Medulla oblongata (tissue), 1 donor: ENCODE measurements at regions not wholly inside any gene's neighbourhood (a gene's known extent, or its start where the extent isn't known, plus 50 kb on each side); places are given as distances from the start of the nearest gene placed in this dataset.
"Not testable (repeated sequence)": the region's sequence is repeated elsewhere in the genome, so short reads cannot be mapped to it uniquely, and the experiment has no call there.

Experiments used
- DNase-seq: peaks from one replicate; pipeline ENCODE4 v3.0.0-alpha.2; 2015; ENCODE audit errors: extremely low spot score

DNA sequence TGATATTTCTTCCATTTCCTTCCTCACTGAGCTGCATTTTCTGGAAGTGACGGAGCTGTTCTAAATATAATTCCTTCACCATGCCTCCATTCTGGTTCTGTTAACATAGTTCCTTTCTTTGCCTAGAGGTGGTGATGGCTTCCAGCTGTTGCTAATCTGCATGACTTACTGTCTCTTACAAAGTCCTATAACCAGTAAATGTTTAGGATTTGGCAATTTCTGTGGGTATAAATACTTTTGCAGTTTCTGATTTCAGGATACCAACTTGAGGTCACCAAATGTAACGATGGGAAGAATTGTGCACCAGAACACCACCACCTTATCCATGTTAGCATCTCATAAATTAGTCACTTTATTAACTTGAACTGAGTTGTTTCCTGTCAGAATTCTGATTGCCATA lies 101.7 kb upstream of the FN1 start:
- no peak for DNase-seq

DNA sequence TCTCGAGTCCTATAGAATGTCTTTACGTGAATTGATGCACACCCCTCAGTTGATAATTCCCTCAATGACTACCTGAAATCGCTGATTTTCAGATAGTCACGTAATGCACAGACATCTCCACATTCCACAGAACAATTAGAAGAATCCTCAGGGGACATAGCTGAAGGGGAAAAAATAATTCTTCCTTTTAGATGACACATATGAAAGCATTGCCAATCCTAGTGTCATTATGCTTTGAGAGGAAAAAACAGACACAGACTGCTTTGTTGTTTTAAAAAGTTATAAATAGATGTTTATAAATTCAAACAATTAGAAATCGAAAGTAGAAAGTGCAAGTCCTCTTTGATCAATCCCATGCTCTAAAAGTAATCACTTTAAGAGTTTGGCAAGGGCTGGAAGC lies 100.6 kb upstream of the FN1 start:
- DNase-seq = no peak

DNA sequence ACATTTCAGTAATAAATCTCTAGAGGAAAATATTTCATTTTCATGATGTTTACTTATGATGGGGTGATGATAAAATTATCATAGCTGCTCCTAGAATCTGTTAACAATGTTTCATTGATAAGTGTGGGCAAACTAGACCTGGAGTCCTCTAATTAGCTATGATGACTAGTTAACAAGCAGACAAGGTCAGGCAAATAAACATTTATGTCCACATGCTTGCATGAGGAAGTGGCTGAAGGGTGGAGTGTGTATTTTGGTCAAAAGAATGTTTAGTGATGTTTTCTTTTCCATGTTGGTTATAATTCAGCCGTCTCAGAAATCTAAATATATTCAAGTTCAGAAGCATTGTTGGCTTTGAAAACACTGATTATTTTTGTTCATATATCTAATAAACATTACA lies 99.9 kb upstream of the FN1 start:
- DNase-seq = no peak

DNA sequence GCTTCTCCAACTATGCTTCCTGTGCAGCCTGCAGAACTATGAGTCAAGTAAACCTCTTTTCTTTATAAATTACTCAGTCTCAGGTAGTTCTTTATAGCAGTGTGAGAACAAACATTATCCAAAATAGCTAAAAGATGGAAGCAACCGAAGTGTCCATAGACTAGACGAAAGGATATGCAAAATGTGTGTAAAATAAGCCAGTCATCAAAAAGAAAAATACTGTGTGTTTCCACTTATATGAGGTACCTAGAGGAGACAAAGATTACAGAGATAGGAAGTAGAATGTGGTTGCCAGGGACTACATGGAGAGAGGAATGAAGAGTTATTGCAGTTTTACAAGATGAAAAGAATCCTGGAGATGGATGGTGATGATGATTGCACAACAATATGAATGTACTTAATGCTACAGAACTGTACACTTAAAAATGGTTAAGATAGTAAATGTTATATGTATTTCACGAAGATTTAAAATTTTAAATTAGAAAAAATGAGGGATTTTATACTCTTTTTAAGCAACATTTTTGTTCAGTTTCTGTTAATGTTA lies 99.3 kb upstream of the FN1 start:
- DNase-seq = no peak

GRCh38 chr2:215533716-215534115 lies 97.8 kb upstream of the FN1 start:
- DNase-seq = not testable (repeated sequence)

GRCh38 chr2:215532844-215533243 lies 97.0 kb upstream of the FN1 start:
- DNase-seq = no peak

- DNase-seq = no peak
Observed at GRCh38 chr2:215531284-215531683, 95.4 kb upstream of the FN1 start.

DNA sequence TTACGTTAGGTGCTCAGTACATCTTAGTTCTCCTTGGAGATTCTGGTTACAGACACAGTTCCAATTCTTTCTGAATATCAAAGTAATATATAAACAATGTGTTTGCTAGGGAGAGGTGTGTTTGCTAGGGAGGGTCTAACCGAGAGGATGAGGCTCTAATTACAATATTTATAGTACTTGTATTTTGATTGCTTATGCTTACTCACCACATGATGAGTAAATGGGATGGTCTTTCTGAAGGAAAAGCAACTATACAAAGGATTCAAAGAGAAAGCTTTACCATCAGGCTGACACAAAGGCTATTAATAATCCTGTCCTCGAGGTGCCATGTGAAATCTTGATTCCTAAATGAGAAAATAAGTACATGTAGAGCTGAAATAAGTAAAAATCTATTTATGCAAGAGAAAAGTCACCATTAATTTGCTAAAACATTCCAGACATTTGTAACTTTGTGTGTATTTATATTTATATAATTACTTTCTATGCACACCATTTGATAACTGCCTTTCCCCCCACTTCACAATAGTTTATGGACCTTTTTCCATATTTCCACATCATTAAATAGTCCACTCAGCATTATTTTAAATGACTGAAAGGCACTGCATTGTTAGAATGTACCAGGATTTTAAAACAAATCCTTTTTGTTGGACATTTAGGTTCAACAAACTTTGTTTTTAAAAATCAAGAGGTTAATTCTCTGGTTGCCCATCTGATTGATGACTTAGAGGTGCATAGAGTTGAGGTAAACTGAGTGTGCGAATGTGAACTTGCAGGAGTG lies 94.5 kb upstream of the FN1 start:
- no peak for DNase-seq

DNA sequence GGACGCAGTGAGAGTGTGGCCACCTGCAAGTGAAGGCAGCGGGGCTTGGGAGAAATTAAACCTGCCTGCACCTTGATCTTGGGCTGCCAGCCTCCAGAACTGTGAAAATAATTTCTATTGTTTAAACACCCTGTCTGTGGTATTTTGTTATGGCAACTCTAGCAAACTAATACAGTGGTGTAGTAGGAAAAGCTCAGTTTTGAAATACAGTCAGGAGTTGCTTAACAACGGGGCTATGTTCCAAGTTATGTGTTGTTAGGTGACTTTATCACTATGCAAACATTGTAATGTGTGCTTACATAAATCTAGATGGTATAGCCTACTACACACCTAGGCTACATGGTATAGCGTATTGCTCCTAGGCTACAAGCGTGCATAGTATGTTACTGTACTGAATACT lies 93.4 kb upstream of the FN1 start:
- DNase-seq = no peak

- no peak for DNase-seq
Observed at GRCh38 chr2:215528555-215528954, 92.7 kb upstream of the FN1 start.

- DNase-seq = no peak
Observed at GRCh38 chr2:215527736-215528135, 91.9 kb upstream of the FN1 start.

- DNase-seq = no peak
Observed at GRCh38 chr2:215526341-215526740, 90.5 kb upstream of the FN1 start.

GRCh38 chr2:215522237-215522636 lies 86.4 kb upstream of the FN1 start:
- peak; percentile 60 for DNase-seq

DNA sequence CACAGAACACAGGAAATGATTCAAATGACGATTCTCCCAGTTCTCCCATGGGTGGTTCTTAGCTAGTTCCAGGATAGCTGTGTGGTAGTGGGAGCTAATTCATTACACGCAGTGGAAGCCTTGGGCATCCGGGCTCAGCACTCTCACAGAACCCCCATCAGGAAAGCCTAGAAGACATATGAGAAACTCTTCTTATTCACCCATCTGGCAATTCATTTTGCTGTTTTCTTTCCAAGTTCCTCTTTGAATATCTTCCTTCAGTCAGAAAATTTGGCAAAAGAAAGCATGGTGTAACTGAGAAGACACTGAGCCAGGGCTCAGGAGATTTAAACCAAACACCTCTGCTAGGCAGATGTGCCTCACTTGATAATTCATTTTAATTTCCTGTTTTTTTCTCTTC lies 85.2 kb upstream of the FN1 start:
- DNase-seq = no peak

- no peak for DNase-seq
Observed at GRCh38 chr2:215517391-215517790, 81.5 kb upstream of the FN1 start.

GRCh38 chr2:215514516-215514915 lies 78.6 kb upstream of the FN1 start:
- DNase-seq = no peak

DNA sequence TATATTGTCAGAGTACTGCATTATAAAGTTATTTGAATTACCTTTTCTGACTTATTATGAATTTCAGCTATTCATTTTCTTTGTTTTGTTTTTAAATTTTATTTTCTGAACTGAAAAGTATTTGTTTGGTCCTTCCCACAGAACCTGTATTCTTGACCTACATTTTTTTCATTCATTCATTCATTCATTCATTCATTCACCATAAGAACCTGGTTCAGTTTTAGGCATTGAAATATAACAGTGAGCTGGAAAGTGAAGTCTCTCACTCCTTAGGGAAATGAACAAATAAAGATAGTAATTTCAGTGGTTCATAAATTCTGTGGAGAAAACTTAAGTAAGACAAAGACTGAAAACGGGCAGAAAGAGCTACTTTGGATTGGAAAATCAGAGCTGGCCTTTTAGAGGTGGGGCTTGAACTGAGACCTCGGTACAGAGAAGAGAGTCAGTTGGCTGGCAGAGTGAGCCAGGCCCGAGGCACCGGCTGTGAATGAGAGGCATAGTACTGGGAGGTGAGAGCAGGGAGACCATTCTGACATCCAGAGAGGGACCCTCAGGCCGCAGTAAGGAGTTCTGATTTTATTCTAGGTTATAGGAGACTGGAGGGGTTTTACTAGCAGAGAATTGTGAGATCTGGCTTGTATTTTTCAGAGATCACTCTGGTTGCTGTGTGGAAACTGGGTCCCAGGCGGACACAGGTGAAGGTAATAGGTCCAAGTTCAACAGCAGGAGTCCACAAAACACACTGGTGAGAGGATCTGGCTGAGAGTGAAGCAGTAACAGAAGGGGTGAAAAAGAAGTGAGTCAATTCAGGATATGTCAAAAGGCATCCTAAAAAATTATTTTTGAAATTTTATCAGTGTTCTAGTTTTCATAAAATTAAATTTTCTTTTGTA lies 75.8 kb upstream of the FN1 start:
- no peak for DNase-seq

DNA sequence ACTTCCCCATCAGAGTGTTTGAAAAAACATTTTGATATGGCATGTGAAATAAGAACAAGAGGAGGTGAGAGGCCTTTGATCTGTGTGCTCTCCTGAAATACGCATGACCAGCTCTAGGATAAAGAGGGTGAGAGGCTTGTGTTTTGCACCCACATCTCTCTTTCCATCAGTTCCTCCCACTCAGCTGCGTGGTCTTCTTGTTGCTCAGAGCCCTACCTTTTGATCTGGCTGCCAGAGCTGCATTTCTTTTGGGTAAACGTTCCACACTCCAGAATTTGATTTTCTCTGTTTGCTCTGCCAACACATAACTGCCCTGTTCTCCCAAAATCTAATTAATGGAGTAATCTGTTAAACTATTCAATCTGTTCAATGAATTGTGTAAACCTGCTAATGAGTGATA lies 72.0 kb upstream of the FN1 start:
- DNase-seq = no peak

DNA sequence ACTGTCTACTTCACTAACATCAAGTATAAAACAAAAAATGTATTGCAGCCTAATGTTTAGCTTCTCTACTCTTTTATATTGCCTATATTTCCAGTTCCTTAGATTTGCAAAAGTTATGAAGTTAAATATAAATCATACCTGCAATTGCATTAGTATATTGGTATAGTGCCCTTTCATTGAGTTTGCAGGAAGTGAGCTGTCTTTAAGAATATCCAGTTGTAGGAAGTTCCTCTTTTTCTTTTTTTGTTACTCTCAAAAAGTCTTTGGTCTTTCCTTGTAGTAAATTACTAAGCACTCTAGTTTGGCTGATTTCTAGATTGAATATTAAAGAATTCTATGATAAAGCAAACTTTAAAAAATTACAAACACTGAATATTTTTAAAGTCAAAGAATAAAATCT lies 71.3 kb upstream of the FN1 start:
- no peak for DNase-seq

- DNase-seq = no peak
Observed at GRCh38 chr2:215506604-215506990, 70.7 kb upstream of the FN1 start.

- DNase-seq = no peak
Observed at GRCh38 chr2:215505044-215505786, 69.3 kb upstream of the FN1 start.

DNA sequence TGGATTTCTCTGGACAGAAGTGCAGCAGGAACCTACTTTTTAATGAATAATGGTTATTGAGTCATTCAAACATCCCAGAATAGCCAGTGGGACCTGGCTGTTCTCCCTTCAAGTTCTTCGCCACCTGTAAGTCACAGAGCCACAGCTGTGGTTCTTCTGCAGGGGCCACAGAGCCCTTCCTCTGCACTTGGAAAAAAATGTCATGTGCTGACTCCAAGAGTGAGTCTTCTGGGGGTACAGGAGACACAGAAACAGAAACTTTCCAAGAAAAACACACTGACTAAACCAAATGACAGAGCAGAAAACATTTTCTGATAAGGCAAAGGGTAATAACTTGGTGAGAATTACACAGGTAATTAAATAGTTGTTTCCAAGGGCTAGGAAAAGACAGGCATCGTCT lies 68.7 kb upstream of the FN1 start:
- DNase-seq = no peak
